T follicular helper cell (primary cell): ENCODE measurements at regions not wholly inside any gene's neighbourhood (a gene's known extent, or its start where the extent isn't known, plus 50 kb on each side); places are given as distances from the start of the nearest gene placed in this dataset.
A peak's percentile ranks its signal among the peaks of the same experiment; 100 is the strongest.
"Not testable (repeated sequence)": the region's sequence is repeated elsewhere in the genome, so short reads cannot be mapped to it uniquely, and the experiment has no call there.

Source experiments
- DNase-seq: peaks from one replicate; pipeline ENCODE4 v3.0.0-alpha.2; 2020; ENCODE audit warnings: low read depth

DNA sequence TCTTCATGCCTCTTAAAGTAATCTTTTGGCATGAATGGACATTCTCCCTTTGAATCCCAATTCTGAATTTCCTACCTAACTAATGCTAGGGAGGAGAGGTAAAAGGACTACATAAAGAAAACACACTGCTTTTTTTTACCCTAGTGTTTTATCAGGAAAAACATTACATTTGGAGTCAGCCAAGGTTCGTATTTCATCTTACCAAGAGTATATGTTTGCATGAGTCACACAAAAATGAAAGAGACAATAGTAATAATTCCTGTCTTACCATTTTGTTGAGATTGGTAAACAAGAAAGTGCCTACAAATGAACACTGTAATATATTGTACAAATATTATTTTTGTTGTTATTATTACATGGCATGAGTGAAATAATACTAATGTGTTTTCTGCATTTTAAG, 112.9 kb upstream of the WARS2 start:
- DNase-seq = no peak

DNA sequence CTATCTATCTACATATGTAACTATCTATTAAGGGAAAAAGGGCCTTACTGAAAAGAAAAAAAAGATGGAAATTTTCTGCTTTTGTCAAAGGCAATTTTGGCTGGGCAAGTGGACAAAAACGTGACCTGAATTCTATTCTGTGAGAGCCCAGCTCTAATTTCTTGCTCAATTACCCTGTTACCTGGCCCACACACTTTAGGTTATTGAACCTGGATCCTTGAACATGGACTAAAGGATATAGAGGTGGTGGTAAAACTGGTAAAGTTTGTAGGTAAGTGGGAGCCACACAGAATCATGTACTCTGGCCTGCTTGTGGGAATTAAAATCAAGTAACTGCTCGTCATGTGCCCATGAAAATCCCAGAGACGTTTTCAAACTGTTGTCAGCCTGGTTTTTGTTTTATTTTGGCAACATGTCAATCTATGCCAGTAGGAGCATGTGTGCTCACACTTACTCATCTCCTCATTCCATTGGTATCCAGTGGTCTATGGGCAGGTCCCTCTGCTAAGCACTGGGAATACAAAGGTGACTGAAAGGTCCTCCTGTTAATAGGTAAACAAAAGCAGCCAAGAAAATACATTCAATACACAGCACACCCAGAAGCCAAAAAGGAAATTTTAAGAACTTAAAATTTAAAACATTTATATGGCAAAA, 113.7 kb upstream of the WARS2 start:
- DNase-seq = no peak

DNA sequence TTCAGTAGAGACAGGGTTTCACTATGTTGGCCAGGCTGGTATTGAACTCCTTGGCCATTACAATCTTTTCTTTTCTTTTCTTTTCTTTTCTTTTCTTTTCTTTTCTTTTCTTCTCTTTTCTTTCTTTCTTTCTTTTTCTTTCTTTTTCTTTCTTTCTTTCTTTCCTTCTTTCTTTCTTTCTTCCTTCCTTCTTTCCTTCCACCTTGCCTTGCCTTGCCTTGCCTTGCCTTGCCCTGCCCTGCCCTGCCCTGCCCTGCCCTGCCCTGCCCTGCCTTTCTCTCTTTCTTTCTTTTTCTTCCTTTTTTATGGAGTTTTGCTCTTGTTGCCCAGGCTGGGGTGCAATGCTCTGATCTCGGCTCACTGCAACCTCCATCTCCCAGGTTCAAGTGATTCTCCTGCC, 112.5 kb upstream of the HAO2 start:
- DNase-seq = not testable (repeated sequence)

GRCh38 chr1:119260506-119260905, 108.1 kb upstream of the HAO2 start:
- no peak for DNase-seq

- DNase-seq = no peak
These were observed 102.2 kb upstream of the HAO2 start for GRCh38 chr1:119266386-119266785.

DNA sequence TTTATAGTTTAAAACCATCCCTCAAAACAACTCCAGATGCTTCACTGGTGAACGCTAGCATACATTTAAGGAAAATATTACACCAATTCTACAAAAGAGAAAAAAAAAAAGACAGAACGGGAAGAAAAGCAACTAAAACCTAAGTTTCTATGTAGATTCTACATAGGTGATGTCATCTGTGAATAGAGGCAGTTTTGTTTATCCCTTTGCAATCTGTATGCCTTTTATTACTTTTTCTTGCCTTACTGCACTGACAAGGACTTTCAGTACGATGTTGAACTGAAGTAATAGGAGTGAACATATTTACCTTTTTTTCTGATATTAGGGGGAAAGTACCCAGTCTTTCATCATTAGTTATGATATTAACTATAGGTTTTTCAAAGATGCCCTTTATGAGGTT, 101.7 kb upstream of the HAO2 start:
- no peak for DNase-seq

DNA sequence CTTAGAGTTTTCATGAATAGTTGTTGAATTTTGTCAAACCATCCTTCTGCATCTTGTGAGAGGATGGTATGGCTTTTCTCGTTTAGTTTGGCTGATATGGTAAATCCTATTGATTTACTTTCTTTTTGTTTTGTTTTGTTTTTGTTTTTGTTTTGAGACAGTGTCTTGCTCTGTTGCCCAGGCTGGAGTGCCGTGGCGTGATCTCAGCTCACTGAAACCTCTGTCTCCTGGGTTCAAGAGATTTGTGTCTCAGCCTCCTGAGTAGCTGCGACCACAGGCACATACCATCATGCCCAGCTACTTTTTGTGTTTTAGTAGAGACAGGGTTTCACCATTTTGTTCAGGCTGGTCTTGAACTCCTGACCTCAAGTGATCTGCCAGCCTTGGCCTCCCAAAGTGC, 101.3 kb upstream of the HAO2 start:
- not testable (repeated sequence) for DNase-seq

DNA sequence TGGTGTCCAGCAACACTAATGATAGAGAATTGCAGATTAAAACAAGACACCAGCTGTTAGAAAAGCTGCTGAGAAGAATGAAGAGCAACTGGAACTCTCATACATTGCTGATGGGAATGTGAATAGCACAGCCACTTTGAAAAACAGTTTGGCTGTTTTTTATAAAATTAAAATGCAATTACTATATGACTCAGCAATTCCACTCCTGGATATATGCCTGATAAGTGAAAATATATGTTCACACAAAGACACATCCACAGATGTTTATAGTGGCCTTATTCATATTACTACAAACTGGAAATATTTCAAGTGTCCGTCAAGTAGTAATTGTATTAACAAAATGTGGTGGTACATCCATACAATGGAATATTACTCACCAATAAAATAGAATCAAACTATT, 99.7 kb upstream of the HAO2 start:
- no peak for DNase-seq

DNA sequence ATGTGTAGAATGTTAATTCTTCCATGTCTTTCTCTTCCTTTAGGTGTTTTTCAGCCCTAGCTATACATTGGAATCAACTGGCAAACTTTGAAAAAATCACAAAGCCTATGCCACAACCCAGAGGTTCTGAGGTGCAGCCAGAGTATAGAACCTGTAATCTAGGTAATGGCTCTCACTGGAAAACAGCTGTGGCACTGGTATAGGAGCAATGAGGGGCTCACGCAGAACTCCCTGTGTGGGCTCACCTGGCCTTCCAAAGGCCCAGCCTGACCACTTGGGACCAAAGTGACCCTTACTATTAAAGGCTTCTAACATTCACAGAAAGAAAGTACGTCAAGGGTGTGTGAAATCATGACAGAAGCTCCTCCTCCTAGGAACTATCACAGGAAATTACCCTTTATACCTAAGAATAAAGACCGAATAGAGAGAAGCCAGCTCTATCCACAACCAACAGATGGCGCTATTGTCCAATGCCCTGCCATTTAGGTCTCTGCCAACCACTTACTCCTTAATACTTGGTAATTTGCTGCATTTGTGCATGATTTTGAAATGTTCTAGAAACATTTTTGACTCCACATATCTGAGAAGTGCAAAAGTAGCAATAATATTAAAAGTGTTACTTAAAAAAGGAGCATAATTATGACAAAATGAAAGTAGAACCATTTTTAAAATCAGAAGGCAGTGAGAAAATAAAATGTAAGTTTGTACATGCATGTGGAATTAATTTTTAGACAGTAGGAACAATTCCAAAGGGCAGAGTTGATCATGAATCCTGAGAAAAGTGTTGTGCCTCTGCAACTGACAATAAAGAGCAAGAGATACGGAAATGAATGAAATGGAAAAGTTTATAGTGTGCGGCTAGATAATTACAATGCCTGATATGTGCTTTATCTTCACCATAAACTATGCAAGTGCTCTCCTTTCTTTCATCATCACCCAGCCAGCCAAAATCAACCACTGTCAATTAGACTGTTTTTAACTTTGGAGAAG, 93.1 kb upstream of the HAO2 start:
- peak; percentile 10 for DNase-seq

DNA sequence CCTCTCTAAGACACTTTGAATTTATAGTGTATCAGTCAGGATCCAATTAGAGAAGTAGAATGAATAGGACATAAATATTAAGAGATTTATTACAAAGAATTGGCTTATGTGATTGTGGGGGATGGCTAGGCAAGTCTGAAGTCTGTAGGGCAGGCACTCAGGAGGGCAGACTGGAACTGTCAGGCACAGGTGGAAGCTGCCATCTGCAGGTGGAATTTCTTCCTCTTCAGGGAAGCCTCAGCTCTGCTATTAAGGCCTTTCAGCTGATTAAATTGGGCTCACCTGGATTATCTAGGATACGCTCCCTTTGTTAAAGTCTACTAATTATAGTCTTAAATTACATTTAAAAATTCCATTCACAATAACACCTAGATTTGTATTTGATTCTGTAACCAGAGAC, 92.0 kb upstream of the HAO2 start:
- DNase-seq = no peak

- no peak for DNase-seq
These were observed 88.9 kb upstream of the HAO2 start for GRCh38 chr1:119279456-119280381.

DNA sequence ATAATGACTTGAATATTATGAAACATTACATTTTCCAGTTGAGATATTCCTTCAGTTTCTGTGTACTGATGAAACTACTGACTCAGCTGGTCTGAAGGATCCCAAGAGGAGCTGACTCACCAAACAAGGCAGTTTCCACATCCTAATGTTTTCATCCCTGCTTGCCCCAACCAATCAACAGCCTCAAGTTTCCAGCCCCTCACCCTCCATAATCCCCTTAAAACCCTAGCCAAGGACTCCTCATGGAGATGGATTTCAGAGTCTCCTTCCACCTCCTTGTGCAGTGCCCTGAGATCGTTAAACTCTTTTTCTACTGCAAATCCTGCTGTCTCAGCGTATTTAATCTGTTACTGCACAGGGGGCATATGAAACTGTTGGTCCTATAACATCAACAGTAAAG, 83.1 kb upstream of the HAO2 start:
- no peak for DNase-seq

DNA sequence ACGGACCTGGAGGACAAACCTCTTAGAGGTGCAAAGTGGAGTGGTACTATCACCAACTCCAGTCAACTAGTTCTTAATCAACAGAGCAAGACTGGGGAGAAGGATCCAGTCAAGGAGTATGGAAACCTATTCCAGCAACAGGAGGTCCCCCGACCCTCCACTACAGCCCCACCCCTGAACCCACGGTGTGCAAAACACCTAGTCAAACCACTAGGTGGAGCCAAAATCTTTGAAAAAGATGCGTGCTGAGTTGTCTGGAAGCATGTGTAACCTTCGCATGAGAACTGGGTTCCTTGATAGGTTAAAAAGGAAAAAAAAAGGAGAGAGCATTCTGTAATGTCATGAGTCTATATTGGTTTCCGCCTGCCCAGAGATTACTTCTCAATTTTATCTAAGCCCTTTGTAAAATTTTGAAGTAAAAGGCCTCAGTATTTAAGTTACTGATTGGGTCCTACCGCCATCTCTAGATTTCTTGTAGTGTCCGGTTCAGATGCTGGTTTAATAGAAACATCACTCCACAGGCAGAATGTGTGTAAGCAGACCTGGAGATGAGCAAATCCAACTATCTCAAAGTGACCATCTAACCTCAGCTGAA, 81.9 kb upstream of the HAO2 start:
- DNase-seq = no peak

GRCh38 chr1:119288751-119289150, 79.8 kb upstream of the HAO2 start:
- no peak for DNase-seq

DNA sequence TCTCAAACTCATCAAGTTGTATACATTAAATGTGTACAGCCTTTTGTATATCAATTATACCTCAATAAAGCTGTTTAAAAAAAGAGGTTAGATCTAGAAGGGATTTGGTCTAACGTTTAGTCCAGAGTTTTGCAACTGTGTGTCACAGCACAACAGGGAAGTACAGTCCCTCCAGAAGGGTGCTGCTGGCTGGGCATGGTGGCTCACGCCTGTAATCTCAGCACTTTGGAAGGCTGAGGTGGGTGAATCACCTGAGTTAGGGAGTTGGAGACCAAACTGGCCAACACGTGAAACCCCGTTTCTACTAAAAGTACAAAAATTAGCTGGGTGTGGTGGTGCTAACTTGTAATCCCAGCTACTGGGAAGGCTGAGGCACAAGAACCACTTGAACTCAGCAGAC, 78.3 kb upstream of the HAO2 start:
- DNase-seq = no peak

- DNase-seq = no peak
These were observed 76.9 kb upstream of the HAO2 start for GRCh38 chr1:119291611-119292206.

GRCh38 chr1:119293797-119294196, 74.8 kb upstream of the HAO2 start:
- no peak for DNase-seq

DNA sequence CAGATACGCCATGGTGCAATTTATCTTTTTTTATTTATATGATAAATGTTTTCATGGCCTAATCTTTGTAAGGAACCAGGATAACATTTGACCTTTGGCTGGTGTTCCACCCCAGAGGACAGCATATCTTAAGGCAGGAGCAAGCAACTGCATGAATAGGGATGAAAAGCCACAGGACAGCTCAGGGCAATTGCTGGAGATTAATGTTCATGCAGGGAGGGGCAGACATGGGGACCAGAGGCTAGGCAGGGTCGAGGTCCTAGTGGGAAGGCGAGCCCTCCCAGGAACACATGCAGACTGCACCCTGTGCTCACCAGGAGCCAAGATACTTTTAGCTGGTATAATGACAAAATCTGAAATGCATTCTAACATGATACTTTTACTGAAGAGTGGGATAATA, 74.4 kb upstream of the HAO2 start:
- DNase-seq = no peak

DNA sequence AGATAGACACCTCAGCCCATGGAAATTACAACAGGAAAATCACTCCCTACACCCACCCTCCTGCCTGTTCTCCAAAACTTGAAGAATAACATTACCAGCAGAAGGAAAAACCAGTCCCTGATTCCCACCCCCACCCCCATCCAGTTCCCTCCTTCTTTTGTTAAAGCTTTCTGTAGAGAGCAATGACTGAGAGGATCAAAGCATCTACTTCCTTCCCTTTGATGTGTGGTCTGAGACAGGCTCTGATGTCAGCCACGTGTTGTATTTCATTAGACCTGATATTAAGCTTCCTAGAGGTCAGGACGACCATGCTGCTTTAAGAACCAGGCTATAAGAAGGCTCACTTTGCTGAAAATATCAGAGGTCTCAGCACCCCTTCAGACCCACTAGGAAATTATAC, 73.9 kb upstream of the HAO2 start:
- DNase-seq = no peak

GRCh38 chr1:119298687-119299303, 69.8 kb upstream of the HAO2 start:
- no peak for DNase-seq

GRCh38 chr1:119302011-119302410, 66.6 kb upstream of the HAO2 start:
- no peak for DNase-seq
